ENCODE measurements at regions not wholly inside any gene's neighbourhood (a gene's known extent, or its start where the extent isn't known, plus 50 kb on each side); places are given as distances from the start of the nearest gene placed in this dataset.
A peak's percentile ranks its signal among the peaks of the same experiment; 100 is the strongest.

DNA sequence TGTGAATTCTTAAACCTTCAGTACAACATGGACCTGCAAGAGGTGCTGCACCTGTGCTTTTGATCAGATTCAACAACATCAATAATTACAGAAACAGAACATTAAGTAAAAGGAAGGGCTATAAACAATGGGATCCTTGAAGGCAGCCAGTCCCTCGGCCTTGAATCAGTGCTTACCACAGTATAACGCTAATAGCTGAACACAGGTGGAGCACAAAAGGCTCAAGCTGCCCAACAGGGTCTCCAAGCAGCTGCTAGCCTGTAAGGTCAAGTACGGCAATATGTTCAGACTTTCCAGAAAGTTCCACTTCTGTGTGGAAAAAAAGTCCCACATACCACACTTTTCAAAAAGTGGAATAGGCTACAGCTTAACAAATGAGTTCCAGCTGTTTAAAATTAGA, 61.9 kb upstream of the ITGA1 start:
- Mint-ChIP-seq H3K4me1 (peaks cover 52% of the 10 kb centered on the region), H3K27me3 (no peaks in the 10 kb centered on the region), H3K36me3 (ENCODE audit: low read depth) (peaks cover 18% of the 10 kb centered on the region), H3K4me3 (peak overlapping the region; percentile 69), H3K27ac (peak overlapping the region; percentile 90), H3K9me3 (peaks cover 14% of the 10 kb centered on the region)
- DNase-seq, result no peak
- intact Hi-C loops (cut with micrococcal nuclease), result loop anchor here (1.0 to 5.0 kb wide), 5 partner anchors 17 to 306 kb away; no protein-coding TSS in a partner anchor

DNA sequence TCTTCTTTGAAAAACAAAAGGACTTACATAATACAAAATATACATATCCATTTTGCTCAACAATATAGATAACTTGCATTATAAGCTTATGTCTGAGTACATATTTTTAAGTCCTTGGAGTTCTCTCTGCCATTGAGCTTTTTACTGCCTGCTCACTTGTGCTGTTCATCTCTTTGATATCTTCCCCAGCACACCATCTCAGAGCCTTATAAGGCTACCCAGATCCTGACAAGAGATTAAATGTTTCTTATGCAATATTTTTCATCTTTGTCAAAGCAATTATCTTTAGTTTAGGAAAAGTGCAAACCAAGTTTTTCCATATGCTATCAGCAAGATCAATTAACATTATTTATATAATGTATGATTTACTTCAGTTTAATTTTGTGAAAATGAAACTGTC, 60.7 kb upstream of the ITGA1 start:
- no peak for DNase-seq
- H3K27me3 Mint-ChIP-seq, result no peaks in the 10 kb centered on the region
- peak overlapping the region; percentile 48 for H3K4me3 Mint-ChIP-seq
- H3K9me3 Mint-ChIP-seq, result peaks cover 14% of the 10 kb centered on the region
- intact Hi-C loops (cut with micrococcal nuclease), result loop anchor here (5.0 kb wide), 1 partner anchor 305 kb away; no protein-coding TSS in a partner anchor
- peaks cover 52% of the 10 kb centered on the region for H3K4me1 Mint-ChIP-seq
- peaks cover 20% of the 10 kb centered on the region for H3K36me3 Mint-ChIP-seq (ENCODE audit: low read depth)
- no peak overlapping the region for H3K27ac Mint-ChIP-seq

DNA sequence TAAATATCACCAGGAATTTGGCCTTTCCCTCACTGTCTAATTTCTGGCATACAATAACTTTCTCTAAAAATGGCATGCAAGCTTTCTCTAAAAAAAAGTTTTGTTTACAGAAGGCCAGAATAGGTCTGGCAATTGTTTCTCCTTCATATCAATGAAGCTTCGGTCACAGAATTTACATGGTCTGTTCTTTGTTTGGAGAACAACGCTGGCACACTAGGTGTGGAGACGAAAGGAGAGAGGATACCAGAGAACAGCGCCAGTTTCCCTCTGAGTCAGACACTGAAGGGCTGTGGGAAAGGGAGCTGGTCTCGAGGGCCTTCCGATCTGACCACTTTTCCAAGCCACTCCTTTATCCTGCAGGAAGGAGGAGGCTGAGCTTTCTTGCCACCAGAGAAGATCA, 60.1 kb upstream of the ITGA1 start:
- Mint-ChIP-seq H3K4me1 (peaks cover 52% of the 10 kb centered on the region), H3K4me3 (no peak overlapping the region), H3K27me3 (no peaks in the 10 kb centered on the region), H3K27ac (no peak overlapping the region), H3K36me3 (ENCODE audit: low read depth) (peaks cover 24% of the 10 kb centered on the region), H3K9me3 (peaks cover 14% of the 10 kb centered on the region)
- intact Hi-C loops (cut with micrococcal nuclease), result loop anchor here (5.0 kb wide), 1 partner anchor 305 kb away; no protein-coding TSS in a partner anchor
- DNase-seq, result no peak

DNA sequence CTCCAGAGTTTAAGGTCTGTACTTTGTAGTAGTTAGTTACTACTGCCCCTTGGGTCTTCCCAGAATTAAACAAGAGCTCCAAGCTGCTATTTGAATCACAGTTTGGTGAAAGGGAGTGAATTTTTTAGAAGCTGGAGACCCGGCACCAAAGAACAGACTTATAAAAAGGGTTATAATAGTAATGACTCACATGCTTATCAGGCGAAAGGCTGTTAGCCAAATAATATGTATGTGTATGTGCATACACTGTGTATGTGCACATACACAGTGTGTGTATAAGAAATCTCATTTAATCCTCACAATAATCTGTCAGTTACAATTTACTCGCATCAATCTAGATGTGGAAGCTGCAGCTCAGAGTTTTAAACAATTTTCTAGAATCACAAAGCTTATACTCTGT, 59.5 kb upstream of the ITGA1 start:
- DNase-seq, result no peak
- H3K4me1 Mint-ChIP-seq, result peaks cover 49% of the 10 kb centered on the region
- H3K27ac Mint-ChIP-seq, result no peak overlapping the region
- H3K27me3 Mint-ChIP-seq, result no peaks in the 10 kb centered on the region
- intact Hi-C loops (cut with micrococcal nuclease), result loop anchor here (5.0 kb wide), 1 partner anchor 304 kb away; no protein-coding TSS in a partner anchor
- H3K4me3 Mint-ChIP-seq, result no peak overlapping the region
- peaks cover 21% of the 10 kb centered on the region for H3K36me3 Mint-ChIP-seq (ENCODE audit: low read depth)
- H3K9me3 Mint-ChIP-seq, result peaks cover 13% of the 10 kb centered on the region

DNA sequence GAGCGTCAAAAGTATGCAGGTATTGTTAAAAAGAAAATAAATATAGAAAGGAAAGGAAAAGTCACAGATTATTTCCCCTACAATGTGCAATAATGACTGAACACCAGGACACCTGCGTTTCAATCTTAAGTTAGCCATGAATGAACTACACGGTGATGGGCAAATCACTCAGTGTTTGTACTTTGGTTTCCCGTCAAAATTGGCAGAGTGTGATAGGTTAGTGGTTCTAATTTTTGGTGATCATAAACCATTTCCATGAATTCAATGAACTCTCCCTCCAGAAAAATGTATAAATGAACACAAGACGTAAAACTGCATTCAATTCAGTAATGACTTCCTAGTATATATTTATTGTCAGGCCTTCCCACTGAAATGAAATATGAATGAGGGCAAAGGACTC, 59.0 kb upstream of the ITGA1 start:
- intact Hi-C loops (cut with micrococcal nuclease), result loop anchor here (5.0 kb wide), 1 partner anchor 304 kb away; no protein-coding TSS in a partner anchor
- DNase-seq, result no peak
- peaks cover 21% of the 10 kb centered on the region for H3K36me3 Mint-ChIP-seq (ENCODE audit: low read depth)
- no peaks in the 10 kb centered on the region for H3K27me3 Mint-ChIP-seq
- H3K4me3 Mint-ChIP-seq, result no peak overlapping the region
- H3K4me1 Mint-ChIP-seq, result peaks cover 49% of the 10 kb centered on the region
- peaks cover 13% of the 10 kb centered on the region for H3K9me3 Mint-ChIP-seq
- no peak overlapping the region for H3K27ac Mint-ChIP-seq

DNA sequence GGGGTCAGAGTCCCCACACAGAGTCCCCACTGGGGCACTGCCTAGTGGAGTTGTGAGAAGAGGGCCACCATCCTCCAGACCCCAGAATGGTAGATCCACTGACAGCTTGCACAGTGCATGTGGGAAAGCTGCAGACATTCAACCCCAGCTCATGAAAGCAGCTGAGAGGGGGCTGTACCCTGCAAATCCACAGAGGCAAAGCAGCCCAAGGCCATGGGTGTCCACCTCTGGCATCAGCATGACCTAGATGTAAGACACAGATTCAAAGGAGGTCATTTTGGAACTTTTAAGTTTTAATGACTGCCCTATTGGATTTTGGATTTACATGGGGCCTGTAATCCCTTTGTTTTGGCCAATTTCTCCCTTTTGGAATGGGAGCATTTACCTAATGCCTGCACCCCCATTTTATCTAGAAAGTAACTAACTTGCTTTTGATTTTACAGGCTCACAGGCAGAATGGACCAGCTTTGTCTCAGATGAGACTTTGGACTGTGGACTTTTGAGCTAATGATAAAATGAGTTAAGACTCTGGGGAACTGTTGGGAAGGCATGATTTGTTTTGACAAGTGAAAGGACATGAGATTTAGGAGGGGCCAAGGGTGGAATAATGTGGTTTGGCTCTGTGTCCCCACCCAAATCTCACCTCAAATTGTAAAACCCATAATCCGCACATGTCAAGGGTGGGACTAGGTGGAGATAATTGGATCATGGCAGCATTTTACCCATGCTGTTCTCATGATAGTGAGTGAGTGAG, 56.3 kb upstream of the ITGA1 start:
- no peak for DNase-seq
- Mint-ChIP-seq H3K27me3 (no peaks in the 10 kb centered on the region), H3K36me3 (ENCODE audit: low read depth) (peaks cover 12% of the 10 kb centered on the region), H3K4me1 (peaks cover 30% of the 10 kb centered on the region), H3K9me3 (peaks cover 6% of the 10 kb centered on the region), H3K27ac (no peak overlapping the region), H3K4me3 (no peak overlapping the region)
- intact Hi-C loops (cut with micrococcal nuclease), result no loop called here

DNA sequence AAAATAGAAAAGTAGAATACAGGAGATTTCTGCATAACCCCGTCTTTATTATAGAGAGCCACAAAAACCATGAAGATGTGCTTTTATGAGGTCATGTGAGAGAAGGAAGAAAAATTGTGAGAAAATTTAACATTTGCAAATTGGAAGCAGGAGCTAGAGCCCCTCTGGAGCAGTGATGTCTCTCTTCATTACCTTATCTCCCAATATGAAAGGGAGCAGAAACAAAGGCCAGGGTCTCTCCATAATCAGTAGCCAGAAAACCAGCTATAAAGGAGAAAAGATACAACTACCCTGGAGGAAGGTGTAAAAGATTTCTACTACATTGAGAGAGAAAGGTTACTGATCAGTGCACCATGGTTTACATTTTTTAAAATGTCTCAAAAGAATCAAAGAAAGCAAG, 53.2 kb upstream of the ITGA1 start:
- intact Hi-C loops (cut with micrococcal nuclease), result no loop called here
- H3K9me3 Mint-ChIP-seq, result peaks cover 12% of the 10 kb centered on the region
- no peak overlapping the region for H3K27ac Mint-ChIP-seq
- peaks cover 17% of the 10 kb centered on the region for H3K36me3 Mint-ChIP-seq (ENCODE audit: low read depth)
- no peak for DNase-seq
- peaks cover 17% of the 10 kb centered on the region for H3K4me1 Mint-ChIP-seq
- H3K27me3 Mint-ChIP-seq, result no peaks in the 10 kb centered on the region
- H3K4me3 Mint-ChIP-seq, result no peak overlapping the region

DNA sequence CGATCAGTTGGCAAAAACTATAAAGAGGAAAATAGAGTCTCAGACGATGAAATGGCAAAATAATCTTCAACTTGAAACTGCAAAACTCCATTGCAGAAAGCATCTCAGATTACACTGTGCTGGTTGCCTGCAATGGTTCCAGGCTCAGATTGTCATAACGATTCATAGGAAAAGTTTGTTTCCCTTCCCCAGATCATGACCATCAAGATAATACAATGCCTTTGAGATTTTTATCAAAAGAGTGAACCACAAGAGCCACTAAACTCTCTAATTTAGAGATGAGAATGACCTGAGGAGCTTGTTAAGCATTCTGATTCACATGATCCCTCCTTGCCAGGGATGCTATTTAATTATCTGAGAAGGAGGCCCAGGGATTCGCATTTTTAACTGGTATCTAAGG, 52.6 kb upstream of the ITGA1 start:
- H3K36me3 Mint-ChIP-seq (ENCODE audit: low read depth), result peaks cover 15% of the 10 kb centered on the region
- intact Hi-C loops (cut with micrococcal nuclease), result no loop called here
- H3K9me3 Mint-ChIP-seq, result peaks cover 12% of the 10 kb centered on the region
- H3K27me3 Mint-ChIP-seq, result no peaks in the 10 kb centered on the region
- H3K4me3 Mint-ChIP-seq, result no peak overlapping the region
- DNase-seq, result no peak
- peaks cover 13% of the 10 kb centered on the region for H3K4me1 Mint-ChIP-seq
- no peak overlapping the region for H3K27ac Mint-ChIP-seq
